OCI-LY1 (cell line): ENCODE measurements at regions not wholly inside any gene's neighbourhood (a gene's known extent, or its start where the extent isn't known, plus 50 kb on each side); places are given as distances from the start of the nearest gene placed in this dataset.
"Not testable (repeated sequence)": the region's sequence is repeated elsewhere in the genome, so short reads cannot be mapped to it uniquely, and the experiment has no call there.

Experiments
- H2AFZ ChIP-seq: fragments of 200-600 bp; sonication (generic), shearing (Covaris generic); 2 replicates; pipeline ENCODE4 v1.6.0; 2014; ENCODE audit warnings: antibody characterized with exemption, mild to moderate bottlenecking, low read length
- H3F3A ChIP-seq: fragments of 200-600 bp; sonication (generic), shearing (Covaris generic); 2 replicates; pipeline ENCODE4 v1.6.0; 2014; ENCODE audit warnings: mild to moderate bottlenecking, antibody characterized with exemption, low read length, moderate library complexity; ENCODE audit not compliant: insufficient read depth
- H3K27ac ChIP-seq: fragments of 200-600 bp; sonication (generic); 2 replicates; pipeline ENCODE4 v1.5.1; 2014; ENCODE audit warnings: low read length, mixed run types, mild to moderate bottlenecking, low read depth; ENCODE audit not compliant: poor library complexity, severe bottlenecking
- H3K27me3 ChIP-seq: fragments of 200-600 bp; sonication (generic); 2 replicates; pipeline ENCODE4 v1.6.0; 2014; ENCODE audit warnings: antibody characterized with exemption, mild to moderate bottlenecking, low read length, moderate library complexity; ENCODE audit not compliant: insufficient read depth
- H3K36me3 ChIP-seq: fragments of 200-600 bp; sonication (generic); 2 replicates; pipeline ENCODE4 v1.6.1; 2014; ENCODE audit warnings: mild to moderate bottlenecking, antibody characterized with exemption, low read length, moderate library complexity, mixed read lengths; ENCODE audit not compliant: insufficient read depth
- H3K4me1 ChIP-seq: fragments of 200-600 bp; sonication (generic); 2 replicates; pipeline ENCODE4 v1.5.1; 2014; ENCODE audit warnings: mild to moderate bottlenecking, low read length, moderate library complexity; ENCODE audit not compliant: insufficient read depth, severe bottlenecking
- H3K4me2 ChIP-seq: fragments of 200-600 bp; sonication (generic), shearing (Covaris generic); 2 replicates; pipeline ENCODE4 v1.6.1; 2014; ENCODE audit warnings: low read length
- H3K4me3 ChIP-seq: fragments of 200-600 bp; sonication (generic); 2 replicates; pipeline ENCODE4 v1.5.1; 2014; ENCODE audit warnings: low read length, low read depth, mild to moderate bottlenecking, mixed read lengths; ENCODE audit not compliant: poor library complexity, severe bottlenecking
- H3K79me2 ChIP-seq: fragments of 200-600 bp; shearing (Covaris generic); 2 replicates; pipeline ENCODE4 v1.6.1; 2016; ENCODE audit warnings: mixed run types, low read length, mixed read lengths; ENCODE audit not compliant: insufficient read depth
- H3K9ac ChIP-seq: fragments of 200-600 bp; sonication (generic), shearing (Covaris generic); 2 replicates; pipeline ENCODE4 v1.6.1; 2014; ENCODE audit warnings: mild to moderate bottlenecking, low read length, mixed read lengths
- H3K9me2 ChIP-seq: fragments of 200-600 bp; sonication (generic), shearing (Covaris generic); 2 replicates; pipeline ENCODE4 v1.6.1; 2014; ENCODE audit warnings: low read depth, mild to moderate bottlenecking, low read length, mixed read lengths
- H3K9me3 ChIP-seq: fragments of 200-600 bp; shearing (Covaris generic); 2 replicates; pipeline ENCODE4 v1.6.1; 2014; ENCODE audit warnings: low read length, mixed read lengths
- H4K20me1 ChIP-seq: fragments of 200-600 bp; sonication (generic), shearing (Covaris generic); 2 replicates; pipeline ENCODE4 v1.6.0; 2016; ENCODE audit warnings: mild to moderate bottlenecking, low read length; ENCODE audit not compliant: insufficient read depth
- EZH2 ChIP-seq: fragments of 200-600 bp; sonication (generic), shearing (Covaris generic); IDR thresholded peaks from 2 replicates; pipeline ENCODE4 v1.8.0; 2017; ENCODE audit warnings: borderline replicate concordance, mixed run types, mild to moderate bottlenecking, antibody characterized with exemption, low read length, moderate library complexity, mixed read lengths
- TF ChIP-seq, protein P1 (sequence below): fragments of 200-600 bp; sonication (generic), shearing (Covaris generic); IDR thresholded peaks from 2 replicates; pipeline ENCODE4 v1.5.1; 2017; ENCODE audit warnings: mild to moderate bottlenecking, antibody characterized with exemption, low read length, moderate library complexity, mixed read lengths

GRCh38 chrX:34238896-34239295 is 106.8 kb upstream of the FAM47A start:
- Histone ChIP-seq H3F3A (no peaks in the 10 kb centered on the region), H3K4me3 (no peak overlapping the region)

DNA sequence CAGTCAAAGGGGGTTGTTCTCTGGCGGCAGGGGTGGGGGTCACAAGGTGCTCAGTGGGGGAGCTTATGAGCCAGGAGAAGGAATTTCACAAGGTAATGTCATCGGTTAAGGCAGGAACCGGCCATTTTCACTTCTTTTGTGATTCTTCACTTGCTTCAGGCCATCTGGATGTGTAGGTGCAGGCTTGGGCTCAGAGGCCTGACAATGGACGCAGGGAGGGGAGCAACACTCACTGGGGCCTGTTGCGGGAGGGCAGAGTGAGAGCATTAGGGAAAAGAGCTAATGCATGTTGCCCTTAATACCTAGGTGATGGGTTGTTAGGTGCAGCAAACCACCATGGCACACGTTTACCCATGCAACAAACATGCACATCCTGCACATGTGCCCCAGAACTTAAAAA is 98.0 kb upstream of the FAM47A start:
- H3K9ac ChIP-seq, H3K9me2 ChIP-seq, H3K27me3 ChIP-seq, H3K36me3 ChIP-seq, H3K9me3 ChIP-seq, H3K4me3 ChIP-seq, H3F3A ChIP-seq, H3K4me2 ChIP-seq, H3K79me2 ChIP-seq, H3K4me1 ChIP-seq, H3K27ac ChIP-seq, H4K20me1 ChIP-seq, H2AFZ ChIP-seq: not testable (repeated sequence)

More at GRCh38 chrX:34238896-34239295, 106.8 kb upstream of the FAM47A start:
- no peaks in the 10 kb centered on the region for H3K9me3 ChIP-seq
- no peak overlapping the region for H3K27ac ChIP-seq
- H3K4me2 ChIP-seq = no peak overlapping the region
- H3K9me2 ChIP-seq = no peaks in the 10 kb centered on the region
- no peak overlapping the region for H3K9ac ChIP-seq
- H4K20me1 ChIP-seq = no peaks in the 10 kb centered on the region
- no peak overlapping the region for H2AFZ ChIP-seq
- no peaks in the 10 kb centered on the region for H3K4me1 ChIP-seq
- TF ChIP-seq, protein P1, sequence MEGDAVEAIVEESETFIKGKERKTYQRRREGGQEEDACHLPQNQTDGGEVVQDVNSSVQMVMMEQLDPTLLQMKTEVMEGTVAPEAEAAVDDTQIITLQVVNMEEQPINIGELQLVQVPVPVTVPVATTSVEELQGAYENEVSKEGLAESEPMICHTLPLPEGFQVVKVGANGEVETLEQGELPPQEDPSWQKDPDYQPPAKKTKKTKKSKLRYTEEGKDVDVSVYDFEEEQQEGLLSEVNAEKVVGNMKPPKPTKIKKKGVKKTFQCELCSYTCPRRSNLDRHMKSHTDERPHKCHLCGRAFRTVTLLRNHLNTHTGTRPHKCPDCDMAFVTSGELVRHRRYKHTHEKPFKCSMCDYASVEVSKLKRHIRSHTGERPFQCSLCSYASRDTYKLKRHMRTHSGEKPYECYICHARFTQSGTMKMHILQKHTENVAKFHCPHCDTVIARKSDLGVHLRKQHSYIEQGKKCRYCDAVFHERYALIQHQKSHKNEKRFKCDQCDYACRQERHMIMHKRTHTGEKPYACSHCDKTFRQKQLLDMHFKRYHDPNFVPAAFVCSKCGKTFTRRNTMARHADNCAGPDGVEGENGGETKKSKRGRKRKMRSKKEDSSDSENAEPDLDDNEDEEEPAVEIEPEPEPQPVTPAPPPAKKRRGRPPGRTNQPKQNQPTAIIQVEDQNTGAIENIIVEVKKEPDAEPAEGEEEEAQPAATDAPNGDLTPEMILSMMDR = no peak
- TF ChIP-seq EZH2 = no peak
- no peaks in the 10 kb centered on the region for H3K79me2 ChIP-seq
- H3K27me3 ChIP-seq = no peaks in the 10 kb centered on the region
- H3K36me3 ChIP-seq = no peaks in the 10 kb centered on the region

- H3K36me3 ChIP-seq = no peaks in the 10 kb centered on the region
- no peak overlapping the region for H3K4me3 ChIP-seq
- no peaks in the 10 kb centered on the region for H3K4me1 ChIP-seq
- no peaks in the 10 kb centered on the region for H3K9me2 ChIP-seq
- H3K4me2 ChIP-seq = no peak overlapping the region
- no peaks in the 10 kb centered on the region for H4K20me1 ChIP-seq
- H2AFZ ChIP-seq = no peak overlapping the region
- no peaks in the 10 kb centered on the region for H3K27me3 ChIP-seq
- no peaks in the 10 kb centered on the region for H3K9me3 ChIP-seq
- no peak for TF ChIP-seq EZH2
- H3K9ac ChIP-seq = no peak overlapping the region
- H3F3A ChIP-seq = no peaks in the 10 kb centered on the region
- H3K27ac ChIP-seq = no peak overlapping the region
- no peaks in the 10 kb centered on the region for H3K79me2 ChIP-seq
Observed at GRCh38 chrX:34227804-34228203, 95.7 kb upstream of the FAM47A start.

GRCh38 chrX:34223574-34223973 is 91.5 kb upstream of the FAM47A start:
- Histone ChIP-seq H3K4me1 (no peaks in the 10 kb centered on the region), H3K4me2 (no peak overlapping the region), H3K4me3 (no peak overlapping the region), H3K9me2 (no peaks in the 10 kb centered on the region), H3K36me3 (no peaks in the 10 kb centered on the region), H3K27ac (no peak overlapping the region), H2AFZ (no peak overlapping the region), H4K20me1 (no peaks in the 10 kb centered on the region), H3K9ac (no peak overlapping the region), H3F3A (no peaks in the 10 kb centered on the region), H3K79me2 (no peaks in the 10 kb centered on the region), H3K27me3 (no peaks in the 10 kb centered on the region), H3K9me3 (no peaks in the 10 kb centered on the region)
- TF ChIP-seq, protein P1 = no peak
- TF ChIP-seq EZH2 = no peak
